Hepatocyte (in vitro differentiated cells): ENCODE measurements at regions not wholly inside any gene's neighbourhood (a gene's known extent, or its start where the extent isn't known, plus 50 kb on each side); places are given as distances from the start of the nearest gene placed in this dataset.

Source experiments
- EZH2 ChIP-seq: fragments of 200-600 bp; sonication (generic); IDR thresholded peaks from 2 replicates; pipeline ENCODE4 v1.6.1; 2016; ENCODE audit warnings: antibody characterized with exemption, mild to moderate bottlenecking, borderline replicate concordance
- EZH2phosphoT487 ChIP-seq: fragments of 200-600 bp; sonication (generic); IDR thresholded peaks from one replicate; pipeline ENCODE4 v1.6.1; 2018; ENCODE audit warnings: antibody characterized with exemption, mild to moderate bottlenecking, low read depth, moderate library complexity; ENCODE audit not compliant: unreplicated experiment, severe bottlenecking
- TF ChIP-seq, protein P1 (sequence below): fragments of 200-600 bp; sonication (generic); IDR thresholded peaks from 2 replicates; pipeline ENCODE4 v1.5.1; 2016; ENCODE audit warnings: antibody characterized with exemption, mild to moderate bottlenecking; ENCODE audit not compliant: poor library complexity

- TF ChIP-seq, protein P1, sequence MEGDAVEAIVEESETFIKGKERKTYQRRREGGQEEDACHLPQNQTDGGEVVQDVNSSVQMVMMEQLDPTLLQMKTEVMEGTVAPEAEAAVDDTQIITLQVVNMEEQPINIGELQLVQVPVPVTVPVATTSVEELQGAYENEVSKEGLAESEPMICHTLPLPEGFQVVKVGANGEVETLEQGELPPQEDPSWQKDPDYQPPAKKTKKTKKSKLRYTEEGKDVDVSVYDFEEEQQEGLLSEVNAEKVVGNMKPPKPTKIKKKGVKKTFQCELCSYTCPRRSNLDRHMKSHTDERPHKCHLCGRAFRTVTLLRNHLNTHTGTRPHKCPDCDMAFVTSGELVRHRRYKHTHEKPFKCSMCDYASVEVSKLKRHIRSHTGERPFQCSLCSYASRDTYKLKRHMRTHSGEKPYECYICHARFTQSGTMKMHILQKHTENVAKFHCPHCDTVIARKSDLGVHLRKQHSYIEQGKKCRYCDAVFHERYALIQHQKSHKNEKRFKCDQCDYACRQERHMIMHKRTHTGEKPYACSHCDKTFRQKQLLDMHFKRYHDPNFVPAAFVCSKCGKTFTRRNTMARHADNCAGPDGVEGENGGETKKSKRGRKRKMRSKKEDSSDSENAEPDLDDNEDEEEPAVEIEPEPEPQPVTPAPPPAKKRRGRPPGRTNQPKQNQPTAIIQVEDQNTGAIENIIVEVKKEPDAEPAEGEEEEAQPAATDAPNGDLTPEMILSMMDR: no peak
- no peak for TF ChIP-seq EZH2
- no peak for TF ChIP-seq EZH2phosphoT487
Measured at GRCh38 chr22:26781596-26781995, 124.2 kb downstream of the MIAT start.
